GM18861 (cell line): ENCODE measurements at regions not wholly inside any gene's neighbourhood (a gene's known extent, or its start where the extent isn't known, plus 50 kb on each side); places are given as distances from the start of the nearest gene placed in this dataset.
"Not testable (repeated sequence)": the region's sequence is repeated elsewhere in the genome, so short reads cannot be mapped to it uniquely, and the experiment has no call there.

ENCODE experiments used
- ATAC-seq: cut with Tn5 transposase; IDR thresholded peaks from one replicate; pipeline ENCODE4 v1.9.1; 2021; ENCODE audit not compliant: unreplicated experiment

- no peak for ATAC-seq
These were observed 98.3 kb downstream of the TMEM130 start for GRCh38 chr7:98771519-98771918.

- no peak for ATAC-seq
These were observed 97.7 kb downstream of the TMEM130 start for GRCh38 chr7:98771941-98772603.

GRCh38 chr7:98774884-98775283, 94.9 kb downstream of the TMEM130 start:
- no peak for ATAC-seq

GRCh38 chr7:98777051-98777450, 92.8 kb downstream of the TMEM130 start:
- ATAC-seq, result no peak

GRCh38 chr7:98778421-98778820, 91.4 kb downstream of the TMEM130 start:
- ATAC-seq, result no peak

GRCh38 chr7:98779800-98780587, 89.8 kb downstream of the TMEM130 start:
- ATAC-seq, result no peak

GRCh38 chr7:98784216-98784785, 85.5 kb downstream of the TMEM130 start:
- ATAC-seq, result no peak

- no peak for ATAC-seq
These were observed 83.8 kb downstream of the TMEM130 start for GRCh38 chr7:98785929-98786571.

- ATAC-seq, result no peak
These were observed 80.8 kb downstream of the TMEM130 start for GRCh38 chr7:98788966-98789365.

- not testable (repeated sequence) for ATAC-seq
These were observed 75.4 kb downstream of the TMEM130 start for GRCh38 chr7:98794453-98794852.

GRCh38 chr7:98795741-98796493, 73.9 kb downstream of the TMEM130 start:
- ATAC-seq, result peak; percentile 98
